Ecto neural progenitor cell (in vitro differentiated cells): ENCODE measurements at regions not wholly inside any gene's neighbourhood (a gene's known extent, or its start where the extent isn't known, plus 50 kb on each side); places are given as distances from the start of the nearest gene placed in this dataset.
"Not testable (repeated sequence)": the region's sequence is repeated elsewhere in the genome, so short reads cannot be mapped to it uniquely, and the experiment has no call there.

Experiments used
- DNase-seq: peaks from one replicate; pipeline ENCODE4 v3.0.0-alpha.2; 2018; ENCODE audit warnings: low spot score

- no peak for DNase-seq
Observed at GRCh38 chr6:159440911-159441703, 251.9 kb downstream of the SOD2 start.

- no peak for DNase-seq
Observed at GRCh38 chr6:159440349-159440748, 252.7 kb downstream of the SOD2 start.

GRCh38 chr6:159439651-159440050 is 253.4 kb downstream of the SOD2 start:
- no peak for DNase-seq

GRCh38 chr6:159438106-159438505 is 254.9 kb downstream of the SOD2 start:
- no peak for DNase-seq

GRCh38 chr6:159436581-159436980 is 256.5 kb downstream of the SOD2 start:
- DNase-seq = no peak

GRCh38 chr6:159435701-159436100 is 257.3 kb downstream of the SOD2 start:
- DNase-seq = no peak

- no peak for DNase-seq
Observed at GRCh38 chr6:159434410-159434809, 258.6 kb downstream of the SOD2 start.

- no peak for DNase-seq
Observed at GRCh38 chr6:159433550-159433949, 259.5 kb downstream of the SOD2 start.

GRCh38 chr6:159431750-159432149 is 261.3 kb downstream of the SOD2 start:
- DNase-seq = no peak

GRCh38 chr6:159430323-159430722 is 261.1 kb downstream of the FNDC1 start:
- DNase-seq = no peak

- DNase-seq = no peak
Observed at GRCh38 chr6:159429433-159429832, 260.2 kb downstream of the FNDC1 start.

GRCh38 chr6:159427771-159428170 is 258.6 kb downstream of the FNDC1 start:
- DNase-seq = no peak

- no peak for DNase-seq
Observed at GRCh38 chr6:159427335-159427734, 258.1 kb downstream of the FNDC1 start.

- DNase-seq = no peak
Observed at GRCh38 chr6:159425421-159425820, 256.2 kb downstream of the FNDC1 start.

- no peak for DNase-seq
Observed at GRCh38 chr6:159422041-159422984, 253.1 kb downstream of the FNDC1 start.

GRCh38 chr6:159421586-159421985 is 252.4 kb downstream of the FNDC1 start:
- DNase-seq = no peak

- DNase-seq = no peak
Observed at GRCh38 chr6:159418997-159419396, 249.8 kb downstream of the FNDC1 start.

GRCh38 chr6:159416891-159417560 is 247.8 kb downstream of the FNDC1 start:
- no peak for DNase-seq

- no peak for DNase-seq
Observed at GRCh38 chr6:159415540-159415939, 246.3 kb downstream of the FNDC1 start.

- no peak for DNase-seq
Observed at GRCh38 chr6:159414711-159415110, 245.5 kb downstream of the FNDC1 start.

- DNase-seq = not testable (repeated sequence)
Observed at GRCh38 chr6:159407211-159407780, 238.1 kb downstream of the FNDC1 start.

- DNase-seq = no peak
Observed at GRCh38 chr6:159404296-159404695, 235.1 kb downstream of the FNDC1 start.
